HG02885 (cell line): ENCODE measurements at regions not wholly inside any gene's neighbourhood (a gene's known extent, or its start where the extent isn't known, plus 50 kb on each side); places are given as distances from the start of the nearest gene placed in this dataset.
"Not testable (repeated sequence)": the region's sequence is repeated elsewhere in the genome, so short reads cannot be mapped to it uniquely, and the experiment has no call there.

ENCODE experiments used
- ATAC-seq: cut with Tn5 transposase; IDR thresholded peaks from one replicate; pipeline ENCODE4 v1.9.1; 2021; ENCODE audit warnings: mild to moderate bottlenecking; ENCODE audit not compliant: unreplicated experiment, poor library complexity

- ATAC-seq = no peak
These were observed 596.5 kb downstream of the NXPH1 start for GRCh38 chr7:9029681-9030530.

GRCh38 chr7:9030976-9031375 lies 597.6 kb downstream of the NXPH1 start:
- ATAC-seq = no peak

GRCh38 chr7:9031386-9031785 lies 598.0 kb downstream of the NXPH1 start:
- ATAC-seq = no peak

GRCh38 chr7:9036080-9036479 lies 602.7 kb downstream of the NXPH1 start:
- ATAC-seq = no peak

GRCh38 chr7:9071160-9071762 lies 637.9 kb downstream of the NXPH1 start:
- ATAC-seq = no peak

GRCh38 chr7:9075774-9076173 lies 642.4 kb downstream of the NXPH1 start:
- not testable (repeated sequence) for ATAC-seq

- ATAC-seq = no peak
These were observed 648.8 kb downstream of the NXPH1 start for GRCh38 chr7:9082203-9082602.

- no peak for ATAC-seq
These were observed 650.4 kb downstream of the NXPH1 start for GRCh38 chr7:9083837-9084236.

GRCh38 chr7:9091282-9091681 lies 657.9 kb downstream of the NXPH1 start:
- no peak for ATAC-seq

- ATAC-seq = no peak
These were observed 664.2 kb downstream of the NXPH1 start for GRCh38 chr7:9097565-9098060.

- ATAC-seq = no peak
These were observed 666.9 kb downstream of the NXPH1 start for GRCh38 chr7:9100289-9100688.

- ATAC-seq = no peak
These were observed 669.4 kb downstream of the NXPH1 start for GRCh38 chr7:9102846-9103245.

- no peak for ATAC-seq
These were observed 673.3 kb downstream of the NXPH1 start for GRCh38 chr7:9106747-9107146.

- ATAC-seq = no peak
These were observed 686.9 kb downstream of the NXPH1 start for GRCh38 chr7:9120331-9120730.

GRCh38 chr7:9124320-9124719 lies 690.9 kb downstream of the NXPH1 start:
- no peak for ATAC-seq

GRCh38 chr7:9125246-9125645 lies 691.8 kb downstream of the NXPH1 start:
- no peak for ATAC-seq

GRCh38 chr7:9127901-9128300 lies 694.5 kb downstream of the NXPH1 start:
- ATAC-seq = no peak

- ATAC-seq = no peak
These were observed 715.3 kb downstream of the NXPH1 start for GRCh38 chr7:9148687-9149086.

GRCh38 chr7:9149499-9150082 lies 716.2 kb downstream of the NXPH1 start:
- no peak for ATAC-seq

GRCh38 chr7:9163691-9164090 lies 730.3 kb downstream of the NXPH1 start:
- not testable (repeated sequence) for ATAC-seq

GRCh38 chr7:9175871-9176270 lies 742.5 kb downstream of the NXPH1 start:
- ATAC-seq = no peak
